ENCODE measurements at regions not wholly inside any gene's neighbourhood (a gene's known extent, or its start where the extent isn't known, plus 50 kb on each side); places are given as distances from the start of the nearest gene placed in this dataset.

DNA sequence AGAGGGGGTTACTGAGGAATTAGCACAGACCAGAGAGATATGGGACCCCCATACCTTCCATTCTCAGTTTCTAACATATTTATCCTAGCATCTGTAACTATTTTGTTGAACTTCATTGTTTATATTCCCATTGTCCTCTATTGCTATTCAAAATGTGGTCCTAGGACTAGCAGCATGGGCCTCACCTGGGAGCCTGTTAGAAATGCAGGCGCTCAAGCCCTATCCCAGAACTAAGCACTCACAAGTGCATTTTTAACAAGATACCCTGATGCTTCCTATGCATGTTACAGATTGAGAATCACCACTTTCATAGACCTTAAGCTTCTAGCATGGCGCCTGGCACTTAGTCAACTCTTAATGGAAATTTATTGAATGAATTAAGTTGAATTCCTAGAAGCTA lies 58.3 kb upstream of the TDRD3 start:
- Mint-ChIP-seq H3K4me1 (ENCODE audit: low read depth) (no peaks in the 10 kb centered on the region), H3K36me3 (ENCODE audit: low read depth) (no peaks in the 10 kb centered on the region), H3K9me3 (no peaks in the 10 kb centered on the region), H3K27me3 (peaks cover 13% of the 10 kb centered on the region), H3K4me3 (no peak overlapping the region), H3K27ac (no peak overlapping the region)
- ChIA-PET CTCF (interaction anchor here (0.8 to 1.7 kb wide), 3 partner anchors 10 to 110 kb away, joined by 3 to 8 read pairs (median 4); no protein-coding TSS in a partner anchor), POLR2A (no interaction called here)
- TF ChIP-seq, protein P1, sequence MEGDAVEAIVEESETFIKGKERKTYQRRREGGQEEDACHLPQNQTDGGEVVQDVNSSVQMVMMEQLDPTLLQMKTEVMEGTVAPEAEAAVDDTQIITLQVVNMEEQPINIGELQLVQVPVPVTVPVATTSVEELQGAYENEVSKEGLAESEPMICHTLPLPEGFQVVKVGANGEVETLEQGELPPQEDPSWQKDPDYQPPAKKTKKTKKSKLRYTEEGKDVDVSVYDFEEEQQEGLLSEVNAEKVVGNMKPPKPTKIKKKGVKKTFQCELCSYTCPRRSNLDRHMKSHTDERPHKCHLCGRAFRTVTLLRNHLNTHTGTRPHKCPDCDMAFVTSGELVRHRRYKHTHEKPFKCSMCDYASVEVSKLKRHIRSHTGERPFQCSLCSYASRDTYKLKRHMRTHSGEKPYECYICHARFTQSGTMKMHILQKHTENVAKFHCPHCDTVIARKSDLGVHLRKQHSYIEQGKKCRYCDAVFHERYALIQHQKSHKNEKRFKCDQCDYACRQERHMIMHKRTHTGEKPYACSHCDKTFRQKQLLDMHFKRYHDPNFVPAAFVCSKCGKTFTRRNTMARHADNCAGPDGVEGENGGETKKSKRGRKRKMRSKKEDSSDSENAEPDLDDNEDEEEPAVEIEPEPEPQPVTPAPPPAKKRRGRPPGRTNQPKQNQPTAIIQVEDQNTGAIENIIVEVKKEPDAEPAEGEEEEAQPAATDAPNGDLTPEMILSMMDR (IDR thresholded peaks at IDR 0.05): no peak
- DNase-seq (no peak), ATAC-seq (no peak)
- intact Hi-C loops (cut with micrococcal nuclease): loop anchor here (5.0 kb wide), 1 partner anchor 656 kb away; no protein-coding TSS in a partner anchor

DNA sequence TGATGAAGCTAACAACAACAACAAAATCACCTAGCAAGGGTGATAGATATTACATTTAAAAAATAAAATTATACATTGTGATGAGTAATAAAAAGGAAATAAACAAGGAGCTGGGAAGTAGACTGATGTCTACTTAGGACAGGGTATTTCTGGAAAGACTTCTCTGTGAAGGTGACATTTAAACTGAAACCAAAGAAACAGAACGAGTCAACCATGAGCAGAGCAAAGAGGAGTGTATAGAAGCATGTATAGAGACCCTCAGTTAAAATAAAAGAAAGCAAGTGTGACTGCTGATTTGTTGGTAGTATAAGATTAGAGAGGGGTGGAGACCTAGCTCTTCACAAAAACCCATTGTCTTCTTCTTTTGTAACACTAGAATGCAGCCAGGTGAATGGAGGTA lies 53.0 kb upstream of the TDRD3 start:
- H3K36me3 Mint-ChIP-seq (ENCODE audit: low read depth): no peaks in the 10 kb centered on the region
- H3K27ac Mint-ChIP-seq: no peak overlapping the region
- peaks cover 30% of the 10 kb centered on the region for H3K27me3 Mint-ChIP-seq
- DNase-seq (no peak), ATAC-seq (no peak)
- TF ChIP-seq, protein P1 (IDR thresholded peaks at IDR 0.05): no peak
- POLR2A ChIA-PET: no interaction called here
- intact Hi-C loops (cut with micrococcal nuclease): no loop called here
- CTCF ChIA-PET: interaction anchor here (0.8 to 2.1 kb wide), 4 partner anchors 8 to 18 kb away, joined by 3 to 6 read pairs (median 6); no protein-coding TSS in a partner anchor
- H3K4me1 Mint-ChIP-seq (ENCODE audit: low read depth): no peaks in the 10 kb centered on the region
- H3K9me3 Mint-ChIP-seq: no peaks in the 10 kb centered on the region
- no peak overlapping the region for H3K4me3 Mint-ChIP-seq

DNA sequence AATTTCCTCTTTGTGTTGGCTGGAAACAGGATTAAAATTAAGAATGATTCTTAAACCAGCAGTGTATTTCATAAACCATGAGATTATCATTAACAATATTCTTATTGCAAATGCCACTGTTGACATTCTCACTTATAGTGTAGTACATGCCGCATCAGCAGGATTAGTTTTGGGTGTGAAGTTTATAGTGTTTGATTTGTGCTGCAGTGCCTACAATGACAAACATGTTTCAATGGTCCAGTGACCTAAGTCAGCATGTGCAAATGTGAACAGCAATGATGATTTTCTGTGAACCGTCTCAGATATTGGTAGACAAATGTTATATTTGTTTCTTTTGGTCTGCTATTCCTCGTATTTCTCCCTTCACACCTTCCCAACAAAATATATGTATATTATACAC lies 49.8 kb upstream of the TDRD3 start:
- POLR2A ChIA-PET: no interaction called here
- Mint-ChIP-seq H3K36me3 (ENCODE audit: low read depth) (no peaks in the 10 kb centered on the region), H3K9me3 (no peaks in the 10 kb centered on the region), H3K27ac (no peak overlapping the region), H3K4me1 (ENCODE audit: low read depth) (no peaks in the 10 kb centered on the region), H3K27me3 (peaks cover 21% of the 10 kb centered on the region), H3K4me3 (no peak overlapping the region)
- intact Hi-C loops (cut with micrococcal nuclease): no loop called here
- ATAC-seq (no peak), DNase-seq (no peak)
- CTCF ChIA-PET: no interaction called here
- TF ChIP-seq, protein P1 (IDR thresholded peaks at IDR 0.05): no peak

All from activated CD8-positive, alpha-beta T cell treated with anti-CD3 and anti-CD28 coated beads for 36 hours (primary cell).